Ascending aorta (tissue), 2 donors: ENCODE measurements at regions not wholly inside any gene's neighbourhood (a gene's known extent, or its start where the extent isn't known, plus 50 kb on each side); places are given as distances from the start of the nearest gene placed in this dataset.

Experiments
- DNase-seq, 2 donors: peaks; one replicate each; pipeline ENCODE4 v3.0.0-alpha.2; 2019; ENCODE audit warnings: low spot score in 2 of 2
- H3K27ac ChIP-seq, 2 donors: fragments of 200-600 bp; sonication (generic); one replicate each; pipeline ENCODE4 v1.5.1; 2016 to 2017; ENCODE audit warnings: mild to moderate bottlenecking in 1 of 2
- H3K27me3 ChIP-seq: fragments of 200-600 bp; sonication (generic); one replicate; pipeline ENCODE4 v1.5.1; 2017
- H3K36me3 ChIP-seq, 2 donors: fragments of 200-600 bp; sonication (generic); one replicate each; pipeline ENCODE4 v1.5.1; 2016
- H3K4me1 ChIP-seq, 2 donors: fragments of 200-600 bp; sonication (generic); one replicate each; pipeline ENCODE4 v1.5.1; 2016 to 2017; ENCODE audit warnings: mild to moderate bottlenecking in 1 of 2
- H3K4me3 ChIP-seq, 2 donors: fragments of 200-600 bp; sonication (generic); one replicate each; pipeline ENCODE4 v1.5.1; 2016 to 2017; ENCODE audit warnings: mild to moderate bottlenecking in 1 of 2
- H3K9me3 ChIP-seq, 2 donors: fragments of 200-600 bp; sonication (generic); one replicate each; pipeline ENCODE4 v1.5.1; 2016
- CTCF ChIP-seq, 3 experiments: fragments of 200-600 bp in 2 of 3; fragments of 450-650 bp in 1 of 3; sonication (generic) in 2 of 3; IDR thresholded peaks; one replicate each; pipeline ENCODE4 v1.5.1; 2016 to 2019; ENCODE audit warnings: antibody characterized with exemption in 3 of 3, mild to moderate bottlenecking in 1 of 3, moderate library complexity in 1 of 3
- intact Hi-C: fragments of 100-400 bp; cut with DNase I; formaldehyde crosslinking; loops from one replicate; pipeline ENCODE4 v1.15.1; 2023

DNA sequence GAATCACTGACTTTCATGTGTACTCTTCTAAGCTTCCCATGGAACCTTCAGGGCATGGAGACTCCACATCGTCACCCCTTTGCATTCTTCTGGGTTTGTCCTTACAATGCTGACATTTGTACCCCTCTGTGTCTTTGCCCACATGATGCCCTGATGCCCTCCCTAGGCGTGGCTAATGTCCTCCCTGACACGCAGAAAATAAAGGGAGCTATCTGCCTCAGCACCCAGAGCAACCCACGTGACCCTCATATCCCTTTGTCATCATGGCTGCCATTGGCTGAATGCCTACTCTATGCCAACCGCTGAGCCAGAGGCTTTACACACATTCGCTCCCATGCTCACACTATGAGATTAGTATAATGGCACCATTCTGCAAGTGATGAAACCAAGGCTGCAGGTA is 86.4 kb upstream of the KLHL29 start:
- TF ChIP-seq CTCF (IDR thresholded peaks at IDR 0.05), result no peak
- intact Hi-C loops, result no loop called here
- H3K27ac ChIP-seq, result no peak overlapping the region
- H3K36me3 ChIP-seq, result no peaks in the 10 kb centered on the region
- no peaks in the 10 kb centered on the region for H3K9me3 ChIP-seq
- no peaks in the 10 kb centered on the region for H3K27me3 ChIP-seq
- no peak for DNase-seq
- H3K4me3 ChIP-seq, result no peak overlapping the region
- no peaks in the 10 kb centered on the region for H3K4me1 ChIP-seq

DNA sequence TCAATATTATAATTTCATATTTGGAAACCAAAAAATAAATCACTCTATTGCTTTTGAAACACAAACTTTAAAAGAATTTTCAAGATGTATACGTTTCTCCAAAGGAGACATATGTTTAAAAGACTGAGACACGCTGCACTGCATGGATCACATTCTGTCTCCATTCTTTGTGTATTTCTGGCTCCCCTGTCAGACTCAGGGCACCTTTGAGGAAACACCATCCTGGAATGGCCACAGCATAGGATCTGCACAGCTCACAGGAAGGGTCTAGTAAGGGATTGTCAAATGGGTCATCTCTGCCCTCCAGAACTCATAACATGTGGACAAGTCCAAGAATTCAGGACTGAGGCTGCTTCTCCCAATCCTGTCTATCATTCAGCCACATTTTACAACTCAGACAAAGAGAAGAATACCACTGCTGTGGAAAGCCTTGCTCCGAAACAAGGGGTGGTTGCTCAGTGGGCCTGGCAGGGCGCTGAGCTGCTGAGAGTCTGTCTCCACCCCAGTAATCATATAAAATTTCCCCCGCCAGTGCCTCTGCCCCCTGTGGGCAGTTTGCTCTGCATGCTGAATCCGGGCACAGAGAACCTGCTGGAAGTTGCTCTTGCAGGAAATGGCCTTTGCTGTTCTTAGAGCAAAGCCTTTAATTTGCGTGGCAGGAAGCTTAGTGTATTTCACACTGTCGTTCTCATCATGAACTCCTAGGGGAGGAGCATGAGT is 85.3 kb upstream of the KLHL29 start:
- no peaks in the 10 kb centered on the region for H3K9me3 ChIP-seq

DNA sequence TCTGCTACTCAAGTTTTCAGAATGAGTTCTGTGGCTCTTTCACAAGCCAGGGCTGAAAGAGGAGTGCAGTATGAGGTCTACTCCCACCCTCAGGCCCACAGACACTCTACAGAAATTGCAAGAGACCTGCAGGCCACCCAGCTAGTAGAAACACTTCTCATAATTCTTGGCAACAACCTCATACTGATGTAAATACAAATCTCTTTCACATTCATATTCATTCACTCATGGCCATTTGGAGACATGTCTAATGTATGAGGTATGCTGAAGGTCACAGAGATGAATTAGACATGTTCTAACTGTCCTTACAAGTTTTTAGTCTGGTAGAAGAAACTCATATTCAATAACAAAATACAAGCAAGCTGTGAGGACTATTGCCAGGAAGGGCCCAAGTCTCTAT is 83.8 kb upstream of the KLHL29 start:
- Histone ChIP-seq H3K9me3 (no peaks in the 10 kb centered on the region), H3K36me3 (no peaks in the 10 kb centered on the region), H3K27ac (no peak overlapping the region), H3K27me3 (no peaks in the 10 kb centered on the region), H3K4me3 (no peak overlapping the region), H3K4me1 (no peaks in the 10 kb centered on the region)
- DNase-seq, result no peak
- intact Hi-C loops, result no loop called here
- TF ChIP-seq CTCF (IDR thresholded peaks at IDR 0.05), result no peak

More for the DNA sequence above, 85.3 kb upstream of the KLHL29 start:
- intact Hi-C loops, result no loop called here
- Histone ChIP-seq H3K4me1 (no peaks in the 10 kb centered on the region), H3K27me3 (no peaks in the 10 kb centered on the region), H3K27ac (no peak overlapping the region), H3K36me3 (no peaks in the 10 kb centered on the region), H3K4me3 (no peak overlapping the region)
- DNase-seq, result no peak
- TF ChIP-seq CTCF (IDR thresholded peaks at IDR 0.05), result no peak

GRCh38 chr2:23302591-23302990 is 82.4 kb upstream of the KLHL29 start:
- Histone ChIP-seq H3K27ac (no peak overlapping the region), H3K36me3 (no peaks in the 10 kb centered on the region), H3K9me3 (no peaks in the 10 kb centered on the region), H3K27me3 (no peaks in the 10 kb centered on the region), H3K4me1 (no peaks in the 10 kb centered on the region), H3K4me3 (no peak overlapping the region)
- no peak for TF ChIP-seq CTCF (IDR thresholded peaks at IDR 0.05)
- DNase-seq, result no peak
- intact Hi-C loops, result no loop called here

- intact Hi-C loops, result no loop called here
- no peaks in the 10 kb centered on the region for H3K9me3 ChIP-seq
These were observed 78.6 kb upstream of the KLHL29 start for GRCh38 chr2:23306401-23306800.

More at GRCh38 chr2:23306401-23306800, 78.6 kb upstream of the KLHL29 start:
- no peaks in the 10 kb centered on the region for H3K36me3 ChIP-seq
- TF ChIP-seq CTCF (IDR thresholded peaks at IDR 0.05), result no peak
- no peak overlapping the region for H3K4me3 ChIP-seq
- no peaks in the 10 kb centered on the region for H3K4me1 ChIP-seq
- no peaks in the 10 kb centered on the region for H3K27me3 ChIP-seq
- no peak for DNase-seq
- no peak overlapping the region for H3K27ac ChIP-seq
